T1000 (cell line): ENCODE measurements at regions not wholly inside any gene's neighbourhood (a gene's known extent, or its start where the extent isn't known, plus 50 kb on each side); places are given as distances from the start of the nearest gene placed in this dataset.

ENCODE experiments used
- DNase-seq: peaks from one replicate; lab custom pipeline; 2025; ENCODE audit warnings: mixed read lengths; lab: John Stamatoyannopoulos, UW

GRCh38 chr10:78717200-78717599, 351.6 kb upstream of the ZMIZ1 start:
- DNase-seq = no peak

DNA sequence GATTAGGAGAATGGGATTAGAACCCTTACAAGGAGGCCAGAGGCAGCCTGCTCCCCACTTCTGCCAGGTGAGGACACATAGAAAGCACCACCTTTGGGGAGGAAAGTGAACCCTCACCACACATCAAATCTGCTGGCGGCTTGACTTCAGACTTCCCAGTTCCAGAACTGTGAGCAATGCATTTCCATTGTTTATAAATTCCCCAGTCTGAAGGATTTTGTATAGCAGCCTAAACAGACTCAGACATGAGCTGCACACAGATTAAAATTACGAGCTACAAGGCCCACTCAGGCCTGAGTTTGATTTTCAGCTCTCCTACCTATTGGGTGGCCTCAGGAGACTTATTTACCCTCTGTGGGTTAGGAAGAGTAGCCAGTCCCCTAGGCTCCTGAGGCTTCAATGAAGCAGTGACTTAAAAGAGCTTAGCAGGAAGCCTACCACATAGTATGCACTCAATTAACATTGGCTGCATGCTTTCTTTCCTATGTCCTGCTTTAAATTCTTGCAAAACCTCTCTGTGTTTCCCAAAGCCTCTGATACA, 350.7 kb upstream of the ZMIZ1 start:
- no peak for DNase-seq

DNA sequence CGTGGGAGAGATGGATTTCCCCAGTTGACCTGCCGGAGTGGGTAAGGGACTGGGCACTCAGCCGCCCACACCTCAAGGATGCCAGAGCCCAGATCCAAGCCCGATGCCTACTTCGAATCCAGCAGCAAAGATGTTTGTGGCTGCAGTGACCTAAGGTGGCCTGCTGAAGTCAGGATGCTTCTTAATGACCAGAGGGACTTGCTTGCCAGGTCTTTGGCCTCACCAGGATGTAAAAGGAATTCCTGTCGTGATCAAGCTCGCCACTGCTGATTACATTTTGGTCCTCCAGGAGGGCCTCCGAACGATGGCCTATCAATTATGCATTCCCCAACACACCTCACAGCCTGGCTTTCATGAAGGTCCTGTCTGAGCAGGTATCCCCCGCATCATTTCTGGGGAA, 349.5 kb upstream of the ZMIZ1 start:
- DNase-seq = no peak

- no peak for DNase-seq
Measured at GRCh38 chr10:78720091-78720490, 348.7 kb upstream of the ZMIZ1 start.

GRCh38 chr10:78721231-78721630, 347.5 kb upstream of the ZMIZ1 start:
- no peak for DNase-seq

GRCh38 chr10:78724846-78725245, 343.9 kb upstream of the ZMIZ1 start:
- no peak for DNase-seq

- no peak for DNase-seq
Measured at GRCh38 chr10:78726171-78726570, 342.6 kb upstream of the ZMIZ1 start.

DNA sequence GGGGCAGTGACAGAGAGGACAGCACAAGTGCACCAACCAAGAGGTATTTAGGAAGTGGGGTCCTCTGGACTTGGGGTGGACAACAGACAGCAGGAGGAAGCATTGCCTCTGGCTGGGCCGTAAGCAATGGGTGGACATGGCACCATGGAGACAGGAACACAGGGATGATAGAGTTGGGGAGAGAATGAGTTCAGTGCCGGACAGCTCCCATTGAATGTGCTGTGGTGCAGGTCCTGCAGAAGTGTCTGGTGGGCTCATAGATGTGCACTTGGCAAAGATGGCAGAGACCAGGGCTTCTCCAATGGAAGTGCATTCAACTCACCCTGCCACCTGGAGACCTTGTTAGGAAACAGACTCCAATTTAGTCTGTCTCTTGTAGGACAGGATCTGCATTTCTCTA, 341.5 kb upstream of the ZMIZ1 start:
- DNase-seq = no peak

GRCh38 chr10:78727728-78728127, 341.0 kb upstream of the ZMIZ1 start:
- DNase-seq = no peak

GRCh38 chr10:78728176-78728575, 340.6 kb upstream of the ZMIZ1 start:
- DNase-seq = no peak

- DNase-seq = no peak
Measured at GRCh38 chr10:78729366-78729765, 339.4 kb upstream of the ZMIZ1 start.

- no peak for DNase-seq
Measured at GRCh38 chr10:78729800-78730199, 339.0 kb upstream of the ZMIZ1 start.

GRCh38 chr10:78730754-78731153, 338.0 kb upstream of the ZMIZ1 start:
- DNase-seq = no peak

DNA sequence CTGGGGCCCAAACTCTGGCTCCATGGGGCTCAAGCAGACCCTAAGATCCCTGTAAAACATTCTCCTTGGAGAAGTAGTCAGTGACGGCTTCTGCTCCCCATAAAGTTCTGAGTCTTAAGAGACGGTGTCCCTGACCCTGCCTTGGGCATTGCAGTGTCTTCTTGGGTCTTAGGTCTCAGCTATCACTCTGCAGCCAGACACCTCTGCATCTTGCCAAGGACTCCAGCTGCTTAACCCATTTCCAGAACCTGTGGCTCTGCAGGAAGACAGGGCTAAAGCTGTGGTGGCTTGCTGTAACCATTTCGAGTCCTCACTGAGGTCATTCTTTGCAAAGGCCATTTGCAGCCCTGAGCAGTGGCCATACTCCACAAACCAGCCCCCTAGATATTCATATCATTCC, 337.1 kb upstream of the ZMIZ1 start:
- DNase-seq = no peak

- DNase-seq = no peak
Measured at GRCh38 chr10:78732381-78732780, 336.4 kb upstream of the ZMIZ1 start.

GRCh38 chr10:78736926-78737630, 331.7 kb upstream of the ZMIZ1 start:
- DNase-seq = no peak

DNA sequence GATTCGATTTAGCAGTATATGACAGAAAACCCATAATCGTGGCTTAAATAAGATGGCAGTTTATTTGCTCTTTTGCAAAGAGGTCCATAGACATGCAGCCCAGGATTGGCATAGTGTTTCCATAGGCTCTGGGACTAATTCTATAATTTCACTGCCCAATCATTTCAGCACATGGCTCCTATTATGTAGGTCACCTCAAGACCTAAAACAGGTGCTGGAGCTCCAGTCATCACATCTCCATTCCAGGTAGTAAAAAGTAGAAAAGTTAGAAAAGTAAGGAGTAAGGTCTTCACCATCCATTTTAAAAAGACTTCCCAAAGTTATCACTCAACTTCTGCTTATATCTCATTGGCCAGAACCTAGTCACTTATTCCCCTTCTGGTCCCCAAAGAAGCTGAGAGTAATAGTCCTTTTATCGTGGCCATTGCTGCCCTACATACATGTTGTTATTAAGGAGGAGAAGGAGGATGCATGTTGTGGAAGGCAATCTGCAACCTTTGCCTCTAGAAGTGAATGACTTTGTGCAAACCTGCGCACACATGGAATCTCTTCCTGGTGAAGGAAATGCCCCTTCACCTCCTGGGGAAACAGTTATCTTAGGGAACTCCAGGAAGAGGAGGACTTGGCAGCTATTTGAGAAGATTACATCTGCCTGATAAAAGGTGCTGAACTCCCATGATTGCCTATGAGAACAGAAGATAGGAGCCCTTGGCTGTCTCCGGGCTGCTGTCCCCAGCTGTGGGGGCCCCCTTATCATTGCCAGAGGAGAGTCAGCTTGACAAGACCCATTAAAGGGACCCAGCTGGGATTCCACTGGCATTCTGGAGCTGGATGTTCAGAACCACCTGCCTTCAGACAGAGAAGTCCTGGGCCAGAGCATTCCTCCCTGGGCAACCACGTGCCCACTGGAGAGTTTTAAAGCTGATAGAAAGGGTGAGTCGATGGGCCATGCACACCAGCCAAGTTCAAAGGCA, 330.6 kb upstream of the ZMIZ1 start:
- DNase-seq = no peak

- no peak for DNase-seq
Measured at GRCh38 chr10:78738861-78739260, 329.9 kb upstream of the ZMIZ1 start.

- no peak for DNase-seq
Measured at GRCh38 chr10:78739444-78740053, 329.2 kb upstream of the ZMIZ1 start.

- no peak for DNase-seq
Measured at GRCh38 chr10:78740976-78741915, 327.5 kb upstream of the ZMIZ1 start.

DNA sequence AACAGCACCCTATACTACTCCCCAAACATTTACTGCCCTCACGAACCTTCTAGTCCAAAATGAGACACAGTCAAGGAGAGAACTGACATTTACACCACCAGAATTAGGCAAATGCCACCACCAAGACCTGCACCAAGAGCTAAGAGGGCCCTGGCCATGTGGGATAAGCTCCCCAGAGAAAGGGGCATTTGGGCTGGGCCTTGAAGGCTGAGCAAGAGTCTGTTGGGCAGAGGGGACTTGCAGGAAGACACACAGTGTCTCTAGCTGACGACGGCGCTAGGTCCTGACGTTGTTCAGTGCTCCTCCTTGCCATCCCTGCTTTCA, 326.4 kb upstream of the ZMIZ1 start:
- no peak for DNase-seq
